ENCODE measurements at regions not wholly inside any gene's neighbourhood (a gene's known extent, or its start where the extent isn't known, plus 50 kb on each side); places are given as distances from the start of the nearest gene placed in this dataset.

DNA sequence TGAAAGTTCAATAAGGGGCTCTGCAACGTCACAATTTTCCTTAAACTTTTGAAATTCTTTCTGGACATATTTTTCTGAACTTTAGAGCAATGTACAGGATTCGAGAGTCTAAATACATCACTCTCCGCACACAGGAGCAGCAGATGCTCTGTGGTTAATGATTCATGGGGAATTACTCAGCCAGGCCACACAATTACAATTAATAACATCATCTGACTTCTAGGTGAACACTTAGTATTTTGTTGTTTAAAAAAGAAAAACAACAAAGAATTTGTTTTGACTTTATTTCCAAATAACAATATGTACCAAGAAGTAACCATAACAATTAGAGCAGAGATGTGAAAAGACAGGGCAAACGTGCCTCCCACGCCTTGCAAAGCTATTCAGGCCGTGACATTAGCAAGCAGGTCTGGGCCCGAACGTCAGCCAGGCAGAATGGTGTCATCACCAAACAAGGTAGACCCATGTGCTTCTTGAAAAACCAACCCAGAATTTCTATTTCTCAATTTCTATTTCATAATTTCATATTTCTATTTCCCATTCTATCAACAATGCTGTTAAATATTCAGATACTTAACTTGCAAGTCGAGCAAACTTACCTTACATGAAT lies 236.3 kb downstream of the COL4A1 start:
- Histone ChIP-seq H3K4ac (replicated peaks; ENCODE audit: insufficient read length, low read depth, low read length) (no peak overlapping the region), H2BK15ac (ENCODE audit: low read length) (no peak overlapping the region), H3K9ac (replicated peaks in 1 of 4; ENCODE audit: extremely low read depth in 1 of 4, low read depth in 3 of 4, low read length in 3 of 4) (no peak overlapping the region), H2BK120ac (replicated peaks; ENCODE audit: low read depth, low read length) (no peak overlapping the region), H3K79me1 (ENCODE audit: low read depth, low read length) (no peaks in the 10 kb centered on the region), H2BK12ac (ENCODE audit: low read depth, low read length) (no peak overlapping the region), H2BK5ac (ENCODE audit: low read depth, low read length) (no peak overlapping the region), H3K56ac (replicated peaks; ENCODE audit: insufficient read length, low read depth, low read length) (no peak overlapping the region), H3K79me2 (ENCODE audit: control insufficient read depth in 1 of 2, insufficient read depth in 2 of 2, low read length in 2 of 2) (no peaks in the 10 kb centered on the region), H3K4me3 (ENCODE audit: extremely low read depth in 1 of 4, insufficient read depth in 2 of 4, low read depth in 3 of 4, low read length in 4 of 4) (no peak overlapping the region), H3K4me2 (ENCODE audit: insufficient read depth in 1 of 2, low read depth in 2 of 2, low read length in 2 of 2) (no peak overlapping the region), H3K23me2 (ENCODE audit: low read depth, low read length) (no peaks in the 10 kb centered on the region), H4K91ac (replicated peaks; ENCODE audit: insufficient read length, low read length) (no peak overlapping the region), H4K8ac (ENCODE audit: extremely low read depth, insufficient read depth, low read length) (no peak overlapping the region), H3K23ac (ENCODE audit: insufficient read length) (no peak overlapping the region), H3K27me3 (replicated peaks in 1 of 4; ENCODE audit: control insufficient read depth in 3 of 4, extremely low read depth in 1 of 4, insufficient read depth in 3 of 4, low read length in 3 of 4) (no peaks in the 10 kb centered on the region), H2AK5ac (ENCODE audit: low read depth, low read length) (no peak overlapping the region), H3K14ac (ENCODE audit: insufficient read length) (no peak overlapping the region), H2AFZ (ENCODE audit: low read length) (no peak overlapping the region), H3K4me1 (replicated peaks in 1 of 4; ENCODE audit: control insufficient read depth in 3 of 4, insufficient read depth in 4 of 4, low read length in 3 of 4) (no peaks in the 10 kb centered on the region; a peak in 2 of 7 replicates), H3K27ac (ENCODE audit: low read depth, low read length) (no peak overlapping the region), H3K18ac (ENCODE audit: extremely low read depth, low read length) (no peak overlapping the region), H4K20me1 (replicated peaks in 1 of 2; ENCODE audit: control insufficient read depth in 1 of 2, insufficient read depth in 2 of 2, low read length in 2 of 2) (no peaks in the 10 kb centered on the region), H3K36me3 (ENCODE audit: control insufficient read depth in 2 of 4, insufficient read depth in 4 of 4, low read length in 3 of 4) (no peaks in the 10 kb centered on the region), H2BK20ac (ENCODE audit: low read length) (no peak overlapping the region), H3K9me3 (ENCODE audit: insufficient read depth in 2 of 2, low read depth in 1 of 2, low read length in 1 of 2) (no peaks in the 10 kb centered on the region), H4K5ac (ENCODE audit: insufficient read length, low read depth, low read length) (no peak overlapping the region)
- no peak for DNase-seq (ENCODE audit: low read depth in 1 of 2, low spot score in 2 of 2)
- POLR2A ChIA-PET (ENCODE audit: partially characterized antibody): no interaction called here
- no peak for FAIRE-seq
- CTCF ChIA-PET (ENCODE audit: partially characterized antibody): interaction anchor here (0.6 to 2.5 kb wide), 5 partner anchors 10 to 45 kb away, joined by 3 to 7 read pairs (median 3); no protein-coding TSS in a partner anchor
- WGBS, 2 experiments (ENCODE audit: extremely low coverage in 1 of 2, insufficient coverage in 1 of 2, insufficient read length in 1 of 2, insufficient replicate concordance in 2 of 2, low coverage in 1 of 2, low lambda C conversion rate in 2 of 2, missing lambda C conversion rate in 1 of 2): 88% methylated on average over 9 of the region's 9 CpGs; no CpG with 5 or more reads in 1 of the 2 experiments
- TF ChIP-seq EZH2 (IDR thresholded peaks at IDR 0.05; ENCODE audit: low read depth, low read length, severe bottlenecking) (no peak), EP300 (IDR thresholded peaks at IDR 0.05; ENCODE audit: borderline replicate concordance in 1 of 2, low read depth in 2 of 2, low read length in 2 of 2) (no peak), KDM1A (IDR thresholded peaks at IDR 0.05; ENCODE audit: borderline replicate concordance, low read length) (no peak), ZNF274 (IDR thresholded peaks at IDR 0.05; ENCODE audit: borderline replicate concordance, extremely low read depth, low read length) (no peak), CEBPB (IDR thresholded peaks at IDR 0.05; ENCODE audit: low read depth, low read length) (no peak), SIX5 (IDR thresholded peaks at IDR 0.05; ENCODE audit: low read depth, low read length) (no peak), NRF1 (IDR thresholded peaks at IDR 0.05; ENCODE audit: low read depth, low read length) (no peak), CHD1 (IDR thresholded peaks at IDR 0.05; ENCODE audit: low read depth, low read length) (no peak)
- TF ChIP-seq, protein P1, sequence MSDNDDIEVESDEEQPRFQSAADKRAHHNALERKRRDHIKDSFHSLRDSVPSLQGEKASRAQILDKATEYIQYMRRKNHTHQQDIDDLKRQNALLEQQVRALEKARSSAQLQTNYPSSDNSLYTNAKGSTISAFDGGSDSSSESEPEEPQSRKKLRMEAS (IDR thresholded peaks at IDR 0.05): no peak
- TF ChIP-seq, protein P2, sequence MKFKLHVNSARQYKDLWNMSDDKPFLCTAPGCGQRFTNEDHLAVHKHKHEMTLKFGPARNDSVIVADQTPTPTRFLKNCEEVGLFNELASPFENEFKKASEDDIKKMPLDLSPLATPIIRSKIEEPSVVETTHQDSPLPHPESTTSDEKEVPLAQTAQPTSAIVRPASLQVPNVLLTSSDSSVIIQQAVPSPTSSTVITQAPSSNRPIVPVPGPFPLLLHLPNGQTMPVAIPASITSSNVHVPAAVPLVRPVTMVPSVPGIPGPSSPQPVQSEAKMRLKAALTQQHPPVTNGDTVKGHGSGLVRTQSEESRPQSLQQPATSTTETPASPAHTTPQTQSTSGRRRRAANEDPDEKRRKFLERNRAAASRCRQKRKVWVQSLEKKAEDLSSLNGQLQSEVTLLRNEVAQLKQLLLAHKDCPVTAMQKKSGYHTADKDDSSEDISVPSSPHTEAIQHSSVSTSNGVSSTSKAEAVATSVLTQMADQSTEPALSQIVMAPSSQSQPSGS (IDR thresholded peaks at IDR 0.05; ENCODE audit: low read length): no peak
- TF ChIP-seq, protein P3, sequence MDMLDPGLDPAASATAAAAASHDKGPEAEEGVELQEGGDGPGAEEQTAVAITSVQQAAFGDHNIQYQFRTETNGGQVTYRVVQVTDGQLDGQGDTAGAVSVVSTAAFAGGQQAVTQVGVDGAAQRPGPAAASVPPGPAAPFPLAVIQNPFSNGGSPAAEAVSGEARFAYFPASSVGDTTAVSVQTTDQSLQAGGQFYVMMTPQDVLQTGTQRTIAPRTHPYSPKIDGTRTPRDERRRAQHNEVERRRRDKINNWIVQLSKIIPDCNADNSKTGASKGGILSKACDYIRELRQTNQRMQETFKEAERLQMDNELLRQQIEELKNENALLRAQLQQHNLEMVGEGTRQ (IDR thresholded peaks at IDR 0.05; ENCODE audit: low read length): no peak

All from H1 (cell line).